AG08396 (cell line): ENCODE measurements at regions not wholly inside any gene's neighbourhood (a gene's known extent, or its start where the extent isn't known, plus 50 kb on each side); places are given as distances from the start of the nearest gene placed in this dataset.
"Not testable (repeated sequence)": the region's sequence is repeated elsewhere in the genome, so short reads cannot be mapped to it uniquely, and the experiment has no call there.

Experiments
- DNase-seq: peaks from one replicate; pipeline ENCODE4 v3.0.0; 2012; ENCODE audit warnings: low spot score, mixed read lengths

GRCh38 chr13:81139987-81140386 lies 799.1 kb upstream of the SPRY2 start:
- DNase-seq = no peak

GRCh38 chr13:81138353-81138980 lies 797.5 kb upstream of the SPRY2 start:
- DNase-seq = no peak

- DNase-seq = no peak
These were observed 792.1 kb upstream of the SPRY2 start for GRCh38 chr13:81133066-81133465.

GRCh38 chr13:81117416-81117815 lies 776.5 kb upstream of the SPRY2 start:
- DNase-seq = no peak

DNA sequence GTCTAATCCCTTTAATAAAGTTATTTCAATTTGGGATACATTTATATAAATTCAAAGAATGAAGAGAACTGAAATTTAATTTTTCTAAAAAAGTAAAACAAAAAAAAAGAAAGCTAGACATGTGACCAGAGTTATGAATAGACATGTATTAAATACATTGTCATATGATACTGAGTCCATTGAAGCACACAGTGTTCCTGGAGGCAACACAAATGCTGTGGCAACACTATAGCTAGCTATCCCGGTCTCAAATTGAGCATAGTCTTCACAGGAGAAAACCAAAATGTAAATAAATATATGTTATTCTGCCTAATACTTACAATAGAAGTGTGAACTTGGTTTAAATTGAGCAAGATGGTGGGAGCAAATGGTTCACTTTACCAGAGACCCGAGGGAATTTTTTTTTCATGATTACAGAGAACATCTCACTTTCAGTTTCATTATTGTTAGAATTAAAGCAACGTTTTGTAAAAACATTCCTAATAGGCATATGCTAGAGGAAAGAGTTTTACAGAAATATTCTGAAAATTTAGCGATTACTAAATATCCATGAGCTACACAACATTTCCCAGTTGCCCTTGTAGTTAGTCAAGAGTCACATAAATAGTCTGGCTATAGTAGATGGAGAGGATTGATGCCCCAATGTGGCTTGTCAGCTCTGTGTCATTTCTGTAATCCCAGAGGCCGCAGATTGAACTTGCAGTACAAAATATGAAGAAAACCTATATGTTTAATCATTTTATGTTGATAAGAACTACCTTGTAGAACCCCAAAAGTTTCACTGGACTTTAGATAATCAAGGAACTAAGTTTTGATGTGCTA lies 775.7 kb upstream of the SPRY2 start:
- no peak for DNase-seq

GRCh38 chr13:81109026-81109425 lies 768.1 kb upstream of the SPRY2 start:
- no peak for DNase-seq

- no peak for DNase-seq
These were observed 765.4 kb upstream of the SPRY2 start for GRCh38 chr13:81106348-81106747.

GRCh38 chr13:81104035-81104715 lies 763.2 kb upstream of the SPRY2 start:
- no peak for DNase-seq

DNA sequence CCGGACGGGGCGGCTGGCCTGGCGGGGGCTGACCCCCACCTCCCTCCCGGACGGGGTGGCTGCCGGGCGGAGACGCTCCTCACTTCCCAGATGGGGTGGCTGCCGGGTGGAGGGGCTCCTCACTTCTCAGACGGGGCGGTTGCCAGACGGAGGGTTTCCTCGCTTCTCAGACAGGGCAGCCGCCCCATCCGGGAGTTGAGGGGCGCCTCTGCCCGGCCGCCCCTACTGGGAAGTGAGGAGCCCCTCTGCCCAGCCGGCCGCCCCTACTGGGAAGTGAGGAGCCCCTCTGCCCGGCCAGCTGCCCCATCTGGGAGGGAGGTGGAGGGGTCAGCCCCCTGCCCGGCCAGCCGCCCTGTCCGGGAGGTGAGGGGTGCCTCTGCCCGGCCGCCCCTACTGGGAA lies 761.1 kb upstream of the SPRY2 start:
- not testable (repeated sequence) for DNase-seq

- no peak for DNase-seq
These were observed 748.6 kb upstream of the SPRY2 start for GRCh38 chr13:81089371-81090157.

DNA sequence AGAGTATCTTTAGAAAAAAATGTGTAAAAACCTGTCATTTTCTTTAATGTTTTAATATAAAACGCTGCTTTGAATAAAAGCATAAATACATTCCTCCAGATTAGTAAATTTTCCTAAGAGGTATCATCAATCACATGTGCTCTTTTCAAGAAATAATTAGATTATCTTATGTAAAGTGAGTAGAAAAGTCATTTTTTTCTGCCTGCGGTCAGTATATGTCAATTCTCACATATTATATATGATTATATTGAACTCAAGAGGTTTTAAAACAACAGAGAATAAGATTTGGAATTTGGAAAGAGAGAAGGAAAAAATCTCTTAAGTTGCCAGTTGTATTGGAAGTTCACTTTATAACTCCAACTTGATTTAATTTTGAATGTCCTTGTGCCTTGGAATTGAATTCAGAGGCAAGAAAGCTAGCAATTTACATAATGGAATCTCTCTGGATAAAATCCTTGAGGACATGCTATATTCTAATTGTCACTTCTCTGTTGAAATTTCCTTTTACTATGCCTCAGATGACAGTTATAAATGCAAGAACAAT lies 740.1 kb upstream of the SPRY2 start:
- no peak for DNase-seq

DNA sequence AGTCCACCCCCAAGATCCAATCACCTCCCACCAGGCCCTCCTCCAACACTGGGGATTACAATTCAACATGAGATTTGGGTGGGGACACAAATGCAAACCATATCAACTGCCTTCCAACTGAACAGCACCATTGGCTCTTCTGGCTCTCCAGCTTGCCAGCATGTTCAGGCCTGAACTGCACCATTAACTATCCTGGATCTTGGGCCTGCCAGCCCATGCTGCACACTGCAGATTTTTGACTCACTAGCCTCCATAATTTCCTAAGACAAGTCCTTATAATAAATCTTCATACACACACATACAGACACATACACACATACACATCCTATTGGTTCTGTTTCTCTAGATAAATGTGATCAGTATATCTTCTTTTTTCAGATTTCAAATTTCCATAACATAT lies 737.1 kb upstream of the SPRY2 start:
- no peak for DNase-seq

DNA sequence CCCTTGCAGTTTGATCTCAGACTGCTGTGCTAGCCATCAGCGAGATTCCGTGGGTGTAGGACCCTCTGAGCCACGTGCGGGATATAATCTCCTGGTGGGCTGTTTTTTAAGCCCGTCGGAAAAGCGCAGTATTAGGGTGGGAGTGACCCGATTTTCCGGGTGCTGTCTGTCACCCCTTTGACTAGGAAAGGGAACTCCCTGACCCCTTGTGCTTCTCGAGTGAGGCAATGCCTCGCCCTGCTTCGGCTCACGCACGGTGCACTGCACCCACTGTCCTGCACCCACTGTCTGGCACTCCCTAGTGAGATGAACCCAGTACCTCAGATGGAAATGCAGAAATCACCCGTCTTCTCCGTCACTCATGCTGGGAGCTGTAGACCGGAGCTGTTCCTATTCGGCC lies 728.9 kb upstream of the SPRY2 start:
- not testable (repeated sequence) for DNase-seq

DNA sequence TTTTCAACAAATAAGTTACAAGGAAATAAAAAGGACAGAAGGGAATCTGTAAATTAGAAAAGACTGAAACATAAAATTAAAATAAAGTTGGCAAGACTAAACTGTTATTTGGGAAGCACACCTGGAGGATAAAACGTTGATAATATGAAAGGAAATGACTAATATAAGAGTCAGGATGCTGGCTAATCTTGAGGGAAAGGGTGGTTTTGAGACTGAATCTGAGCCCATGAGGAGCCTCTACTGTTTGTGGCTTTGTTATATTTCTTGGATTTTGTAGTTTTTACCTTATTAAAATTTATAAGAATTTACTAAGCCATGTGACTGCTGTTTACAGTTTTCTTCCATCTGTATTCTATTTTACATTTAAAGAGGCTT lies 718.0 kb upstream of the SPRY2 start:
- DNase-seq = no peak

DNA sequence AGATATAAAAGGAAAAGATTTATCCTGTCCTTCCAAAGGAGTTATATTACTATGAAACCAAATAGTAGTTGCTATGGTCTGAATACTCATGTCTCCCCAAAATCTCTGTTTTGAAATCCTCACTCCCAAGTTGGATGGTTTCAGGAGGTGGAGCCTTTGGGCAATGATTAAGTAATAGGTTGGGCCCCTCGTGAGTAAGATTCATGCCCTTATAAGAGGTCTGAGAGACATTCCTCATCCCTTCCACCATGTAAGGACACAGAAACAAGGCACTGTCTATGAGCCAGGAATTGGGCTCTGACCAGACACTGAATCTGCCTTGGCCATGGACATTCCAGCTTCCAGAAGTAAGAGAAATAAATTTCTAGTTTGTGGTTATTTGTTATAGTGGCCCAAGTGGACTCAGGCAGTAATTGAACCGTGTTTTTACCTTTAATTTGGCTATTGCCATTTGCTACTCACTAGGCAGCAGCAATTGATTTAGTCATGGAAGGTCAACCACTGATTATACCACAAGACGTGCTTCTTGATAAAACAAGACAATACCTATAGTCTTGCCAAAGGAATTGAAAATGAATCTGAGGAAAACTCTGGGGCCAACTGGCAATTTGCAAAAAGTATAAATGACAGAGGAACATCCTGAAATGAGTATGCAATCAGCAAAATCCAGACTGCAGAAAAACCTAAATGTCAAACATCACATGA lies 717.4 kb upstream of the SPRY2 start:
- DNase-seq = no peak

DNA sequence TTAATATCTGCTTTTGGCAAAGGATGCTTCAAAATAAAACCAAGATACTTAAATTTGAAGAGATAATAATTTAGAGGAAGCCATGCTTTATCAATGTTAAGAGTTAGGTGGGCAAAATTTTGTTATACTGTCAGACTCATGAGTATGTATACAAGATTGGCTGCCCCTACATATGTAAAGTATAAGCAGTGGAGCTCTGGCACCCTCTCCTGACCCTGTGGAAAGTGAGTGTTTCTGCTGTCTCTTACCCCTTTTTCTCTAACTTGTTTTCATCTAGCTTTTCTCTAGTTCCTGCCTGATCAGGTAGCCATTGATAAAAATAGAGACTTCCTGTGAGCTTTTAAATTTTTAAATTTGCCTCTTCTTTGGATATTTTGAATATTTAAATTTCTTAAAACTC lies 710.9 kb upstream of the SPRY2 start:
- no peak for DNase-seq

DNA sequence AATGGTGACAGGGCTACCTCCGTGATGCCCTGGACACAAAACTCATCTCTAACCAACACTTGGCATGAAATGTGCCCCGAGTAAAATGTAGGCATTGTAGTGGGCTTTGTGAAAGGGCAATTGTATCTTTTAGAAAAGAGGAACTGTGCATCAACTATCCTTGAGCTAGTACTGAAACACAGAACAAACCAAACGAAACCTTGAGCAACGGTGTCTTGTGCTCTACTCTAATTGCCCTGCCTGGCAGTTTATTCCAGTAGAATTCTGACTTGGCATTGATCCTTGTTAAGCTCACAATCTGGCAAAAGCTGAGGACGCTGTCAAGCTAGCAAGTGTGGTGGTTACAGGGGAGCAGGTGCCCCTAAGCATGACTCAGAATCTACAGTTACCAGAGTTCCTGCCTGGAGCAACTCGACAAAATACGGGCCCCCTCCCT lies 707.1 kb upstream of the SPRY2 start:
- no peak for DNase-seq

- DNase-seq = no peak
These were observed 700.8 kb upstream of the SPRY2 start for GRCh38 chr13:81041761-81042160.

DNA sequence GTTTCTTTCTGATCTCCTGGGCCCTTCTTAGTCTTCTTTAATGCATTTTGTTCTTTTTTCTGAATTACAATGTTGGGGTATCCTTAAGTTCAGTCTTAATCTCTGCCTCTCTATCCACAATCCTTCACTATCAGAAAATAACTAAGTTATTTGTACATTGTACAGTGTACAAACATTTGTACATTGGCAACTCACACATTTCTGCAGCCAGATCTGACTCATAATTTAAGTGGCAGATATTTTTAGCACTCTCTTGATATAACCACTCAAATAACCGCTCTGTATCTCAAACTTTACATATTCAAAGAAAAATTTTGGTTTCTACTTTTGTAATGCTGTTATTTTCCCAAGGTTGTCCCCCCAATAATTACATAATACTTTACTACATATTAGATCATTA lies 691.1 kb upstream of the SPRY2 start:
- no peak for DNase-seq

- DNase-seq = no peak
These were observed 684.2 kb upstream of the SPRY2 start for GRCh38 chr13:81025091-81025490.

- no peak for DNase-seq
These were observed 680.4 kb upstream of the SPRY2 start for GRCh38 chr13:81021284-81021840.
